Dermis blood vessel endothelial cell (primary cell): ENCODE measurements at regions not wholly inside any gene's neighbourhood (a gene's known extent, or its start where the extent isn't known, plus 50 kb on each side); places are given as distances from the start of the nearest gene placed in this dataset.
"Not testable (repeated sequence)": the region's sequence is repeated elsewhere in the genome, so short reads cannot be mapped to it uniquely, and the experiment has no call there.

ENCODE experiments used
- DNase-seq: peaks from one replicate; pipeline ENCODE4 v3.0.0; 2010

DNA sequence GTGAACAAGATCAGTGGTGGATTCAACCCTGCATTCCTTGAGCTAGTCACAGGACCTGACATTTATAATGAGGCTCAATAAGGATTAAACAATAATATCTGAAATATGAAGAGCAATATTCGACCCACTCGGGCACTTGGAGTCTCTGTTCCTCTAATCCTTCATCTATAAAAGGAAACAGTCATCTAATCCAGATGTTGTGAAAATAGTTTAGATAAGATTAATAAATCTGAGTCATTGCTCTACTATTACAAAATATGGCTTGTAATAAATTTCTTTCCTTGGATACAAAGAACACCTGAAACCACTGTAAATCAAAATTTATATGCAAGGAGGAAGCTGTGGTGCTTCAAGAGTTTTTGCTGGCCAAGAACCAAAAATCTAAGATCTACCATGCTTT, 846.9 kb upstream of the ACVR2A start:
- DNase-seq: no peak

DNA sequence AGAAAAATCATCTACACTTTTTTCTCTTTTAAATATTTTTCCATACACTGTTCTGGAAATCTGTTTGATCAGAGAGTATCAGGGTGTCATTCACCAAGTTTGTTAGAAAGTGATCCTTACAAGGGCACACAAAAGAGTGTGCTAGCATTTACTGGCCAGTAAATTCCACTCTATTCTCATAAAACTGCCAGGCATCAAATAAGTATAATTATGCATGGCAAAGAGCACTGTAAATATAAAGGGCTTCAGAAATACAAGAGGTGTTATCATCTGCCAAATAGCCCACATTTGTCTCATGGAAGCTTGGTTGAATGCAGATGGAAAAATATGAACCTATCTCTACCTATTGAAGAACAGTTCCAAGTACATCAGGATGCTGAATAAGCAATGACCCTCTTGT, 847.3 kb upstream of the ACVR2A start:
- DNase-seq: no peak

GRCh38 chr2:146994246-146994645, 850.6 kb upstream of the ACVR2A start:
- no peak for DNase-seq

- no peak for DNase-seq
These were observed 852.4 kb upstream of the ACVR2A start for GRCh38 chr2:146992466-146992865.

GRCh38 chr2:146992057-146992456, 852.8 kb upstream of the ACVR2A start:
- DNase-seq: no peak

- DNase-seq: no peak
These were observed 854.3 kb upstream of the ACVR2A start for GRCh38 chr2:146990311-146991054.

DNA sequence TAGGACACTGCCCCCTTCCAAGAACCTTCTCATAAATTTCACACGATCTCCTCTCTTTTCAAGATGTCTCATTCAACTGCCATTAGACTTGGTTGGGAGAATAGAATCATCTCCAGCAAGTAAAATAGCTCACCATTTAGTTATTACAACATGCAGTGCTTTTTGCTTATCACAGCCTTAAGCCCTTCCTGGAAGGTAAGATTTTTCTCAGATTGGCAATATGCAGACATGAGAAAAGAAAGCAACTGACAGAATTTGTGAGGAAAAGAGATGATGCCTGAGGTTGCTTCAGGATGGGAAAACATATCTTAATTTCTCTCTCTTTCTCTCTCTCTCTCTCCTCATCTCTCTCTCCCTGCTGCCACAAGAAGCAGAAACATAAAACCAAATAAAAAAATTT, 855.1 kb upstream of the ACVR2A start:
- DNase-seq: no peak

- no peak for DNase-seq
These were observed 856.8 kb upstream of the ACVR2A start for GRCh38 chr2:146987996-146988395.

DNA sequence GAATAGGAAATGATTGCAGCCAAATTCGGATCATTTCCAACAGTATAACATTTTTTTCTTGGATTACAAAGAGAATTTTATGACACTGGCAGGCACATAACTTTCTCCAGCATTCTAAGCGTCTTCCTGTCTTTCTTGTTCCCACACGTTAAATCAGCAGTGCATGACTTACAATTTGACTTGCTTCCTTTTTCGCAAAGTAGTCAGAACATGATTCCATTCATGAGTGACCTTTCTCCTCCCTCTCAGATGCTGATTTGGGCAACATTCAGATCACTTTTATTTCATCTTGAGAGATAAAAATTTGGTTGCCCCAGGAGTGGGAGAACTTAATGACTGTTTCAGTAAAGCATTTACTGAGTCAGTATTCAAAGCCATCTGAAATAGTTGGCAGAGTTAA, 858.7 kb upstream of the ACVR2A start:
- peak; percentile 71 for DNase-seq

- no peak for DNase-seq
These were observed 859.1 kb upstream of the ACVR2A start for GRCh38 chr2:146985753-146986152.

- DNase-seq: no peak
These were observed 860.8 kb upstream of the ACVR2A start for GRCh38 chr2:146984014-146984413.

- no peak for DNase-seq
These were observed 862.4 kb upstream of the ACVR2A start for GRCh38 chr2:146982393-146982846.

- DNase-seq: no peak
These were observed 862.9 kb upstream of the ACVR2A start for GRCh38 chr2:146981921-146982320.

- DNase-seq: no peak
These were observed 865.1 kb upstream of the ACVR2A start for GRCh38 chr2:146979746-146980145.

DNA sequence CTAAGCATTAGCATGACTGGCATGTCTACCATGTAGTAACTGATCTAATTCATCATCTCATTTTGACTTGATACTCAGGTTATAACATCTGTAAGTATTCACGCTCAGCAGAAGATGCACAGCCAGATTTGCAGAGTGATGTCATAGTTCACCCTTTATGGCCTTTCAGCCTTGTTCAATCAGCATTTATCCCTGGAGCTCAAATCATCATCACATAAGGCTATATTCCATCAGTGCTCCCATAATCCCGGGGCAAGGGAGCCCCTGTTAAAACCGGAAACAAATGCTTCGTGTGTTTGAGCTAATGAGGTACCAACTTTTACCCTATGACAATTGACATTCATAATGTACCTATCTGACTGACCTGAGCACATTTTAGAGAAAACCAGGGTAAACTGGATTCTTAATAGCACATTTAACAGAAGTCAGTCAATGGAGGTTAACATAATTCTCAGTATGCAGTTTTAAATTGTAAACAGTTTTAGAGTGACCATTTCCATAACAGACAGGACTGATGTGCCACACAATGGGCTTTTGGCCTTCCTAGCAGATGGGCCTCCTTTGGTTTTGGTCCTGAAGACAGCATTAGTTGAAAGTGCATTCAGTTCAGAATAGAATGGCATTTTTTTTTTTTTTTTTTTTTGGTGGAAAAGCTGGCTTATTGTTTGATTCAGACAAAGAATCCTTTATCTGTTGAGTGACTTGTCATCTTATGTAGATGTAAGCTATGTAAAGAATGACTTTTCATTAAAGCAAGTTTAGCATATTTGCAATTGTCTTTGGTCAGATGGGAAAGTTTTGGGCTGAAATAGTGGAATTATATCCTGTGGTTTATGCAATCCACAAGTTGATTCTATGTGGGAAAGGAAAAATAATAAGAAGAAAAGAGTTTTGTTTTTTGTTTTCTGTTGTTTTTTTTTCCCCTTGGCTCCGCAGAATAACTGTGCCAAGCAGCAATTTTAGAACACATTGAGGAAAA, 866.0 kb upstream of the ACVR2A start:
- no peak for DNase-seq

- DNase-seq: not testable (repeated sequence)
These were observed 873.8 kb upstream of the ACVR2A start for GRCh38 chr2:146970981-146971380.

GRCh38 chr2:146969703-146970102, 875.1 kb upstream of the ACVR2A start:
- DNase-seq: not testable (repeated sequence)

DNA sequence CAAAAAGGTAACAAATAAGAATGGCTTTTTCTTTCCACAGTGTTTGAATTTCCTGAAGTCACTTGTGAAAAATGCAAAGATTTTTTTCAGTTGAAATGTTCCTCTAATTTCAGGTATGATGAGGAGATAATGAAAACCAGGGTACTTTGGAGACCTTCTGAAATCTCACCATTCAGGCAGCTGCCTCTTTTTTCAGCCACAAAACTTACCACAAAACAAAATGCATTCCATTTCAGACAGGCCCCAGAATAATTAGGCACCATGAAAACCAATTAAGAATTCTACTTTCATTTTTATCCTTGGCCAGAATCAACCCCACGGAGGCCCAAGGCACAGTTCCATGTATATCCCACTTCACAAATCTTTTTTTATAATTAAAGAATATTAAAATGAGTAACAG, 880.3 kb upstream of the ACVR2A start:
- no peak for DNase-seq

DNA sequence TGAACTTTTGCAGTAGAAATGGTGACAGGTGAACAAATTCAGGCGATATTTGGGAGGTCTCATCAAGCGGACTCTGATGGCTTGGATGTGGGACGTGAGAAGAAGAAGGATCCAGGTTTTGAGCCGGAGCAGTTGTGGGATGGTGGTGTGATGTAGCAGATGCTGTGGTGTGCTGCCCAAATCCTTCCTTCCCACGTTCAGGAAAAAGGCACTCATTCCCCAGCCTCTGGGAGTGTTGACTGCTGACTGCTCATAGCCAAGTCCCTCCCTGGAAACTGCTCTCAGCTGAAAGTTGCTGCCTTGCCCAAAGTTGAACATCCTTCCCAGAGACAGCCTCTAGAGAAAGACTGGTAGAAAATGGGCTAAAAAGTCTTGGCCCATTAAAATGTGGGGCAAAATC, 890.3 kb upstream of the ACVR2A start:
- no peak for DNase-seq

GRCh38 chr2:146952696-146953095, 892.1 kb upstream of the ACVR2A start:
- no peak for DNase-seq

DNA sequence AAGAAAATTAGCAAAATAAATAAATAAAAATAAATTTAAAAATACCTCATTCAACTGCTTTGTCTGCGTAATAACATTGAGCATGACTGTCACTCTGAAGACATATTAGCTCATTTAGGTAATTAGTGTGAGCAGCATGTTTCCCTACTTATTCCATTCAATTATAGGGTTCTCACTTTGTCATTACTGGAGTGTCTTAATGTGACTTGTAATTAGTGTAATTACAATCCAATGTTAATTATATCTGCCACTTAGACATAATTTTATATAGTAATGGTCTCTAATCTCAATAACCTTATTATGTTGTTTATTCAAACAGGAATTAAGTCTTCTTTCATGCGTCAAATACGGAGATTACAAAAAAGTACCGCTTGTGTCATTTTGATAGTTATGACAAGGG, 893.9 kb upstream of the ACVR2A start:
- DNase-seq: no peak

- DNase-seq: no peak
These were observed 894.5 kb upstream of the ACVR2A start for GRCh38 chr2:146950361-146950760.

DNA sequence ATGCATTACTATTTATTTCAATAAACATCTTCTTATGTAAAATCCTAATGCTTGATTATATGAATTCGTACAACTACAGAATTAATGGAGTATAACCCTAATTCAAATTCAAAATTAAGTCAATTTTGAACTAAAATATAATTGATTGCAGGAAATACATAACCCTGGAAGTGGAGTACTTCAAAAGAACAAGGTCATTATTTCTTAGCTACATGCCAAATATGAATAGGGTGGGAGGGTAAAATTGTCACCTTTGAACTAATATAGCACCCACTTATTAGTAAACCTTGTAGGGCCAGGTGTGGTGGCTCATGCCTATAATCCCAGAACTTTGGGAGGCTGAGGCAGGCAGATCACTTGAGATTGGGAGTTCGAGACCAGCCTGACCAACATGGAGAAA, 895.4 kb upstream of the ACVR2A start:
- DNase-seq: no peak

DNA sequence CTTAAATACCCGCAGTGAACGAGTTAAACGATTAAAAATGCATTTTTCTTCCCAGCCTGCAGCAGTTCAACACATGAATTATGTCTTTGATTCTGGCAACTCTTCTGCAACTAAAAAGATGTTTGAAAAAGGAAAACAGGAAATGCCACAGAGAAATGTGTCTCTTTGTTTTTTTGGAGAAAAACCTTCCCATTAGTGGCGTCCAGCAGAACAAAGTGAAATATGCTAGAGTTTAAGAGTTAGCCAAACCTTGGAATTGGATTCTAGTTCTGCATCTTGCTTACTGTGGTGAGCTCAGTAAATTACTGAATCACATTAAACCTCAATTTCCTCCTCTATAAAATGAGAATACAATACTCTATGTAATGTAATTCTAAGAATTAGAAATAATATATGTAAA, 900.2 kb upstream of the ACVR2A start:
- DNase-seq: no peak
